Naive thymus-derived CD4-positive, alpha-beta T cell (primary cell): ENCODE measurements at regions not wholly inside any gene's neighbourhood (a gene's known extent, or its start where the extent isn't known, plus 50 kb on each side); places are given as distances from the start of the nearest gene placed in this dataset.

Source experiments
- ATAC-seq: fragments of 150-1000 bp; cut with Tn5 transposase; 2 replicates; pipeline ENCODE4 v1.10.0; 2021; ENCODE audit warnings: mild to moderate bottlenecking, moderate library complexity
- CTCF ChIA-PET: fragments of 350-600 bp; sonication (Branson Sonifier 250); formaldehyde crosslinking; loops from one replicate; lab custom pipeline; 2021; ENCODE audit warnings: antibody characterized with exemption; lab: Charles Lee
- POLR2A ChIA-PET: fragments of 350-600 bp; sonication (Branson Sonifier 250); formaldehyde crosslinking; loops from one replicate; lab custom pipeline; 2021; ENCODE audit warnings: antibody characterized with exemption, inconsistent platforms; lab: Charles Lee
- DNase-seq, 9 donors: peaks; one replicate each; pipeline versions ENCODE4 v3.0.0 to v3.0.0-alpha.2; 2020 to 2022; ENCODE audit warnings: mixed read lengths in 1 of 9
- H3K27ac ChIP-seq: one replicate; pipeline ENCODE4 v1.7.0; 2013; ENCODE audit warnings: mild to moderate bottlenecking, low read depth, low read length, moderate library complexity
- H3K27me3 ChIP-seq, 2 donors: one replicate each; pipeline ENCODE4 v1.7.0; 2013; ENCODE audit warnings: low read length in 2 of 2, mild to moderate bottlenecking in 2 of 2, moderate library complexity in 2 of 2; ENCODE audit not compliant: control insufficient read depth in 2 of 2, insufficient read depth in 2 of 2
- H3K36me3 ChIP-seq, 3 experiments: 1 replicate in 2 of 3; 2 replicates in 1 of 3; pipeline ENCODE4 v1.7.0; 2013; ENCODE audit warnings: low read length in 3 of 3, mild to moderate bottlenecking in 3 of 3, moderate library complexity in 1 of 3; ENCODE audit not compliant: insufficient read depth in 3 of 3, control insufficient read depth in 2 of 3
- H3K4me1 ChIP-seq, 2 donors: one replicate each; pipeline ENCODE4 v1.7.0; 2013; ENCODE audit warnings: low read length in 2 of 2, mild to moderate bottlenecking in 2 of 2, moderate library complexity in 1 of 2; ENCODE audit not compliant: control insufficient read depth in 2 of 2, insufficient read depth in 2 of 2
- H3K4me3 ChIP-seq: 2 replicates; pipeline ENCODE4 v1.7.0; 2013; ENCODE audit warnings: mild to moderate bottlenecking, low read length
- H3K9me3 ChIP-seq, 3 experiments: 1 replicate in 2 of 3; 2 replicates in 1 of 3; pipeline ENCODE4 v1.7.0; 2013; ENCODE audit warnings: low read length in 3 of 3; ENCODE audit not compliant: control insufficient read depth in 2 of 3
- H3K27ac Mint-ChIP-seq, 9 donors: one replicate each; pipeline ENCODE4 v1.8.0; 2020 to 2022; ENCODE audit warnings: mixed read lengths in 9 of 9, mild to moderate bottlenecking in 8 of 9, moderate library complexity in 5 of 9, inconsistent platforms in 2 of 9
- H3K27me3 Mint-ChIP-seq, 5 donors: one replicate each; pipeline ENCODE4 v1.8.0; 2021 to 2022; ENCODE audit warnings: mixed read lengths in 5 of 5, mild to moderate bottlenecking in 1 of 5
- H3K36me3 Mint-ChIP-seq, 5 donors: one replicate each; pipeline ENCODE4 v1.8.0; 2020 to 2022; ENCODE audit warnings: mixed read lengths in 5 of 5, mild to moderate bottlenecking in 3 of 5, inconsistent platforms in 1 of 5
- H3K4me1 Mint-ChIP-seq, 7 donors: one replicate each; pipeline ENCODE4 v1.8.0; 2020 to 2022; ENCODE audit warnings: mixed read lengths in 7 of 7, mild to moderate bottlenecking in 3 of 7, inconsistent platforms in 1 of 7
- H3K4me3 Mint-ChIP-seq, 10 donors: one replicate each; pipeline ENCODE4 v1.8.0; 2020 to 2022; ENCODE audit warnings: mild to moderate bottlenecking in 10 of 10, mixed read lengths in 10 of 10, moderate library complexity in 6 of 10, inconsistent platforms in 2 of 10
- H3K9me3 Mint-ChIP-seq, 11 donors: one replicate each; pipeline ENCODE4 v1.8.0; 2020 to 2022; ENCODE audit warnings: mixed read lengths in 11 of 11, mild to moderate bottlenecking in 4 of 11, inconsistent platforms in 1 of 11, moderate library complexity in 1 of 11
- intact Hi-C, 2 donors: fragments of 100-400 bp; cut with micrococcal nuclease; formaldehyde crosslinking; loops; one replicate each; pipeline ENCODE4 v1.15.1; 2023

DNA sequence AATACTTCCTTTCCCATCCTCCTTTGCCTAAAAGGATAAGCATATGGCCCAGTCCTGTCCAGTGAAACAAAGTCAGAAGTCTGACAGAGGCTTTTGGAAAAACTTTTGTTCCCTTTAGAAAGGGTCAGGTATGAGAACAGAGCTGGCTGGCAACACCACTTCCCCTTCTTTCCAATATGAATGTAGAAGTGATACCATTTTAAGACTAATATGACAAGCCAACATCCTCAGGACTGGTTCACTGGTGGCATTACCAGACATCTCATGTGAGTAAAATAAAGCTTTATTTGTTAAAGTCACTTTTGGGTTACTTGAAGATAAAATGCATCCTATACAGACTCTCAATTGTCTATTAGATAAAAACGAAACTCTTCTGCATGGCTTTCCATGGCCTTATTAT is 83.6 kb upstream of the PTCHD1 start:
- ChIA-PET CTCF (no interaction called here), POLR2A (no interaction called here)
- Histone ChIP-seq H3K4me3 (no peak overlapping the region), H3K27ac (no peak overlapping the region), H3K27me3 (no peaks in the 10 kb centered on the region), H3K9me3 (no peaks in the 10 kb centered on the region), H3K36me3 (no peaks in the 10 kb centered on the region), H3K4me1 (no peaks in the 10 kb centered on the region)
- H3K36me3 Mint-ChIP-seq: no peaks in the 10 kb centered on the region
- H3K4me1 Mint-ChIP-seq: no peaks in the 10 kb centered on the region
- H3K4me3 Mint-ChIP-seq: no peak overlapping the region
- peaks cover 0 to 5% (median 0%) of the 10 kb centered on the region in 5 donors for H3K27me3 Mint-ChIP-seq
- no peak overlapping the region for H3K27ac Mint-ChIP-seq
- ATAC-seq: no peak
- DNase-seq: no peak
- peaks cover 0 to 19% (median 4%) of the 10 kb centered on the region in 11 donors for H3K9me3 Mint-ChIP-seq
- intact Hi-C loops: no loop called here

DNA sequence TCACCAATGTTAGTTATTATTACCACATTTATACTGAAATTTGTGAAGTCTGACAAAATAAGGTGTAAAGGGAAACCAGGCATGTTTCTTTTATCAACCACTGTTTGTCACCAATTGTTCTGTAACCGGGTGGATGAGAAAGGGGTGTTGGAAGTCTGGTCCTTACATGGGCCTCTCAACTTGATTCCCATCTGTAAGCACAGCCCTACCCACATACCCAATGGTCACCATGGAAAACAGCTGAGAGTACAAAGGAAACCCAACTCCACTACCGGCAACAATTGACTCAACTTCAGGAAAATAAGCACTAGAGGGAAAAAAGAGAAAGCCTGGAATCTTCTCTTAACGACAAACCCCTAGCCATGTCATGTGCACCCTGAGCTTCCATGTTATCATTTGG is 70.8 kb upstream of the PTCHD1 start:
- Histone ChIP-seq H3K27ac (no peak overlapping the region), H3K9me3 (no peaks in the 10 kb centered on the region), H3K4me1 (no peaks in the 10 kb centered on the region), H3K36me3 (no peaks in the 10 kb centered on the region), H3K27me3 (no peaks in the 10 kb centered on the region), H3K4me3 (no peak overlapping the region)
- DNase-seq (no peak), ATAC-seq (no peak)
- intact Hi-C loops: no loop called here
- no peaks in the 10 kb centered on the region for H3K36me3 Mint-ChIP-seq
- no peak overlapping the region for H3K4me3 Mint-ChIP-seq
- no peak overlapping the region for H3K27ac Mint-ChIP-seq
- CTCF ChIA-PET: no interaction called here
- H3K4me1 Mint-ChIP-seq: no peaks in the 10 kb centered on the region
- no peaks in the 10 kb centered on the region for H3K27me3 Mint-ChIP-seq
- peaks cover 0 to 8% (median 0%) of the 10 kb centered on the region in 11 donors for H3K9me3 Mint-ChIP-seq
- POLR2A ChIA-PET: no interaction called here

DNA sequence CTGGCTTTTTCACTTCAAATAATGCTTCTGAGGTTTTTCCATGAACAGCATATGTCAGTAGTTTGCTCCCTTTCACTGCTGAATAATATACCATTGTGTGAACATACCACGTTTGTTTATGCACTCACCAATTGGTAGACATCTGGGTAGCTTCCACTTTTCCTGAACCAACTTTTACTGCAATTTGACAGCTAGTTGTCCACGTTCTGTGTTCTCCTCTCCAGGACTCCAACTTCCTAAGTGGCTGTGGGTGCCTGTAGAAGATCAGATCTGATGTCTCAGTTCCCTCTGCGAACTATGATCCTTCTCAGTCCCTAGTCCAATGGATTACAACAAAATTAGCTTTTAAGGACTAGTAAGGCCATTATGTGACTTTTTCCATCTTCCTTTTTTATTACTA is 64.7 kb upstream of the PTCHD1 start:
- CTCF ChIA-PET: no interaction called here
- POLR2A ChIA-PET: no interaction called here
- no peak overlapping the region for H3K4me3 Mint-ChIP-seq
- Histone ChIP-seq H3K4me3 (no peak overlapping the region), H3K9me3 (no peaks in the 10 kb centered on the region), H3K27me3 (no peaks in the 10 kb centered on the region), H3K27ac (no peak overlapping the region), H3K36me3 (no peaks in the 10 kb centered on the region), H3K4me1 (no peaks in the 10 kb centered on the region)
- intact Hi-C loops: no loop called here
- no peaks in the 10 kb centered on the region for H3K9me3 Mint-ChIP-seq
- no peak overlapping the region for H3K27ac Mint-ChIP-seq
- no peaks in the 10 kb centered on the region for H3K27me3 Mint-ChIP-seq
- no peaks in the 10 kb centered on the region for H3K4me1 Mint-ChIP-seq
- no peaks in the 10 kb centered on the region for H3K36me3 Mint-ChIP-seq
- no peak for DNase-seq
- no peak for ATAC-seq

GRCh38 chrX:23271026-23271425 is 63.6 kb upstream of the PTCHD1 start:
- no peak for ATAC-seq
- no peaks in the 10 kb centered on the region for H3K27me3 ChIP-seq
- no peaks in the 10 kb centered on the region for H3K4me1 ChIP-seq
- intact Hi-C loops: no loop called here
- CTCF ChIA-PET: no interaction called here
- H3K9me3 ChIP-seq: no peaks in the 10 kb centered on the region
- POLR2A ChIA-PET: no interaction called here
- H3K27me3 Mint-ChIP-seq: no peaks in the 10 kb centered on the region
- no peaks in the 10 kb centered on the region for H3K36me3 Mint-ChIP-seq
- H3K36me3 ChIP-seq: no peaks in the 10 kb centered on the region
- no peak overlapping the region for H3K27ac Mint-ChIP-seq
- no peak overlapping the region for H3K4me3 Mint-ChIP-seq
- no peak for DNase-seq
- H3K9me3 Mint-ChIP-seq: peaks cover 0 to 5% (median 0%) of the 10 kb centered on the region in 11 donors
- no peak overlapping the region for H3K27ac ChIP-seq
- no peak overlapping the region for H3K4me3 ChIP-seq
- no peaks in the 10 kb centered on the region for H3K4me1 Mint-ChIP-seq

- Mint-ChIP-seq H3K36me3 (no peaks in the 10 kb centered on the region), H3K9me3 (peaks cover 0 to 5% (median 0%) of the 10 kb centered on the region in 11 donors), H3K27me3 (peaks cover 0 to 3% (median 0%) of the 10 kb centered on the region in 5 donors), H3K27ac (no peak overlapping the region), H3K4me1 (no peaks in the 10 kb centered on the region), H3K4me3 (no peak overlapping the region)
- POLR2A ChIA-PET: no interaction called here
- ATAC-seq: no peak
- no peak overlapping the region for H3K27ac ChIP-seq
- no peaks in the 10 kb centered on the region for H3K36me3 ChIP-seq
- no peaks in the 10 kb centered on the region for H3K4me1 ChIP-seq
- intact Hi-C loops: no loop called here
- DNase-seq: no peak
- no peak overlapping the region for H3K4me3 ChIP-seq
- CTCF ChIA-PET: no interaction called here
- H3K27me3 ChIP-seq: no peaks in the 10 kb centered on the region
- no peaks in the 10 kb centered on the region for H3K9me3 ChIP-seq
Measured at GRCh38 chrX:23276475-23276874, 58.2 kb upstream of the PTCHD1 start.
